Dedifferentiated amniotic fluid mesenchymal stem cell (primary cell): ENCODE measurements at regions not wholly inside any gene's neighbourhood (a gene's known extent, or its start where the extent isn't known, plus 50 kb on each side); places are given as distances from the start of the nearest gene placed in this dataset.

ENCODE experiments used
- DNase-seq: peaks from one replicate; pipeline ENCODE4 v3.0.0-alpha.2; 2016; ENCODE audit errors: extremely low spot score

GRCh38 chr2:59578349-59578748, 975.1 kb downstream of the BCL11A start:
- DNase-seq = no peak

GRCh38 chr2:59575191-59575590, 978.3 kb downstream of the BCL11A start:
- no peak for DNase-seq

GRCh38 chr2:59572227-59572626, 981.2 kb downstream of the BCL11A start:
- DNase-seq = no peak

- DNase-seq = no peak
These were observed 982.6 kb downstream of the BCL11A start for GRCh38 chr2:59570818-59571217.

GRCh38 chr2:59569124-59569523, 984.3 kb downstream of the BCL11A start:
- DNase-seq = no peak

- no peak for DNase-seq
These were observed 985.0 kb downstream of the BCL11A start for GRCh38 chr2:59568461-59568860.

- no peak for DNase-seq
These were observed 986.3 kb downstream of the BCL11A start for GRCh38 chr2:59567151-59567550.

- no peak for DNase-seq
These were observed 986.7 kb downstream of the BCL11A start for GRCh38 chr2:59566739-59567138.

GRCh38 chr2:59561281-59561680, 992.2 kb downstream of the BCL11A start:
- DNase-seq = no peak

- DNase-seq = no peak
These were observed 992.7 kb downstream of the BCL11A start for GRCh38 chr2:59560769-59561168.

GRCh38 chr2:59540864-59541263, 1012.6 kb downstream of the BCL11A start:
- no peak for DNase-seq

- DNase-seq = no peak
These were observed 1015.0 kb downstream of the BCL11A start for GRCh38 chr2:59538398-59538911.

GRCh38 chr2:59532808-59533207, 1020.6 kb downstream of the BCL11A start:
- no peak for DNase-seq

GRCh38 chr2:59530258-59530657, 1023.2 kb downstream of the BCL11A start:
- no peak for DNase-seq

- no peak for DNase-seq
These were observed 1023.7 kb downstream of the BCL11A start for GRCh38 chr2:59529726-59530125.

GRCh38 chr2:59528525-59528924, 1024.9 kb downstream of the BCL11A start:
- DNase-seq = no peak

- DNase-seq = no peak
These were observed 1050.5 kb downstream of the BCL11A start for GRCh38 chr2:59502981-59503380.

GRCh38 chr2:59490994-59491393, 1062.5 kb downstream of the BCL11A start:
- DNase-seq = no peak

- no peak for DNase-seq
These were observed 1063.3 kb downstream of the BCL11A start for GRCh38 chr2:59490192-59490591.

- no peak for DNase-seq
These were observed 1068.8 kb downstream of the BCL11A start for GRCh38 chr2:59484673-59485072.

- DNase-seq = no peak
These were observed 1090.0 kb downstream of the BCL11A start for GRCh38 chr2:59463426-59463825.

GRCh38 chr2:59462422-59463197, 1090.8 kb downstream of the BCL11A start:
- DNase-seq = no peak

- DNase-seq = no peak
These were observed 1092.3 kb downstream of the BCL11A start for GRCh38 chr2:59461127-59461526.

GRCh38 chr2:59458800-59459199, 1094.7 kb downstream of the BCL11A start:
- DNase-seq = no peak
